HG02885 (cell line): ENCODE measurements at regions not wholly inside any gene's neighbourhood (a gene's known extent, or its start where the extent isn't known, plus 50 kb on each side); places are given as distances from the start of the nearest gene placed in this dataset.
"Not testable (repeated sequence)": the region's sequence is repeated elsewhere in the genome, so short reads cannot be mapped to it uniquely, and the experiment has no call there.

ENCODE experiments used
- ATAC-seq: cut with Tn5 transposase; IDR thresholded peaks from one replicate; pipeline ENCODE4 v1.9.1; 2021; ENCODE audit warnings: mild to moderate bottlenecking; ENCODE audit not compliant: unreplicated experiment, poor library complexity

- no peak for ATAC-seq
Measured at GRCh38 chr5:71817891-71818290, 98.8 kb downstream of the CARTPT start.

- no peak for ATAC-seq
Measured at GRCh38 chr5:71821029-71821428, 102.0 kb downstream of the CARTPT start.

GRCh38 chr5:71822065-71822464 lies 103.0 kb downstream of the CARTPT start:
- not testable (repeated sequence) for ATAC-seq

- ATAC-seq = no peak
Measured at GRCh38 chr5:71825992-71826391, 106.9 kb downstream of the CARTPT start.

- no peak for ATAC-seq
Measured at GRCh38 chr5:71828291-71829040, 109.4 kb downstream of the CARTPT start.

GRCh38 chr5:71829206-71829605 lies 110.1 kb downstream of the CARTPT start:
- no peak for ATAC-seq

GRCh38 chr5:71830681-71831539 lies 111.8 kb downstream of the CARTPT start:
- no peak for ATAC-seq

- no peak for ATAC-seq
Measured at GRCh38 chr5:71832812-71833715, 114.0 kb downstream of the CARTPT start.

GRCh38 chr5:71834601-71835000 lies 115.5 kb downstream of the CARTPT start:
- no peak for ATAC-seq

- ATAC-seq = no peak
Measured at GRCh38 chr5:71836084-71836483, 117.0 kb downstream of the CARTPT start.

- ATAC-seq = no peak
Measured at GRCh38 chr5:71836559-71837112, 117.6 kb downstream of the CARTPT start.

GRCh38 chr5:71838286-71838685 lies 119.2 kb downstream of the CARTPT start:
- no peak for ATAC-seq

GRCh38 chr5:71839096-71839884 lies 120.2 kb downstream of the CARTPT start:
- ATAC-seq = no peak

- ATAC-seq = no peak
Measured at GRCh38 chr5:71841107-71841506, 122.0 kb downstream of the CARTPT start.

- no peak for ATAC-seq
Measured at GRCh38 chr5:71843111-71843510, 124.0 kb downstream of the CARTPT start.

- ATAC-seq = no peak
Measured at GRCh38 chr5:71844862-71845261, 125.8 kb downstream of the CARTPT start.

- ATAC-seq = no peak
Measured at GRCh38 chr5:71859515-71859914, 140.4 kb downstream of the CARTPT start.

GRCh38 chr5:71860048-71860447 lies 141.0 kb downstream of the CARTPT start:
- no peak for ATAC-seq

GRCh38 chr5:71861682-71862081 lies 142.6 kb downstream of the CARTPT start:
- ATAC-seq = no peak
